GM12873 (cell line): ENCODE measurements at regions not wholly inside any gene's neighbourhood (a gene's known extent, or its start where the extent isn't known, plus 50 kb on each side); places are given as distances from the start of the nearest gene placed in this dataset.

Experiments
- CTCF ChIP-seq: IDR thresholded peaks from 2 replicates; pipeline ENCODE4 v1.5.1; 2012; ENCODE audit warnings: low read depth, mild to moderate bottlenecking, moderate library complexity, low read length, control low read depth; ENCODE audit not compliant: insufficient read depth; ENCODE audit errors: missing control alignments

GRCh38 chr15:70164156-70164900 lies 66.6 kb upstream of the TLE3 start:
- TF ChIP-seq CTCF = no peak

GRCh38 chr15:70160803-70161565 lies 63.3 kb upstream of the TLE3 start:
- TF ChIP-seq CTCF = no peak

GRCh38 chr15:70160267-70160666 lies 62.5 kb upstream of the TLE3 start:
- no peak for TF ChIP-seq CTCF

GRCh38 chr15:70159713-70160009 lies 61.9 kb upstream of the TLE3 start:
- no peak for TF ChIP-seq CTCF

- no peak for TF ChIP-seq CTCF
Observed at GRCh38 chr15:70159001-70159712, 61.4 kb upstream of the TLE3 start.

- TF ChIP-seq CTCF = no peak
Observed at GRCh38 chr15:70158309-70159000, 60.7 kb upstream of the TLE3 start.
